Vagina (tissue), 2 donors: ENCODE measurements at regions not wholly inside any gene's neighbourhood (a gene's known extent, or its start where the extent isn't known, plus 50 kb on each side); places are given as distances from the start of the nearest gene placed in this dataset.
A peak's percentile ranks its signal among the peaks of the same experiment; 100 is the strongest.

Source experiments
- DNase-seq, 2 donors: peaks; one replicate each; pipeline ENCODE4 v3.0.0-alpha.2; 2017; ENCODE audit errors: extremely low spot score in 2 of 2
- H3K27ac ChIP-seq: fragments of 200-600 bp; sonication (generic); one replicate; pipeline ENCODE4 v1.5.1; 2019
- H3K27me3 ChIP-seq: fragments of 200-600 bp; sonication (generic); one replicate; pipeline ENCODE4 v1.5.1; 2019
- H3K36me3 ChIP-seq, 2 donors: fragments of 200-600 bp; sonication (generic); one replicate each; pipeline ENCODE4 v1.5.1; 2017 to 2019
- H3K4me1 ChIP-seq: fragments of 200-600 bp; sonication (generic); one replicate; pipeline ENCODE4 v1.5.1; 2019
- H3K4me3 ChIP-seq, 2 donors: fragments of 200-600 bp; sonication (generic); 1 replicate in 1 of 2; 2 replicates in 1 of 2; pipeline ENCODE4 v1.5.1; 2016 to 2019
- H3K9me3 ChIP-seq: fragments of 200-600 bp; sonication (generic); one replicate; pipeline ENCODE4 v1.5.1; 2019
- CTCF ChIP-seq, 3 experiments: fragments of 450-650 bp in 2 of 3; fragments of 200-600 bp in 1 of 3; sonication (generic) in 1 of 3; IDR thresholded peaks; one replicate each; pipeline ENCODE4 v1.5.1; 2017 to 2019; ENCODE audit warnings: antibody characterized with exemption in 3 of 3, mild to moderate bottlenecking in 2 of 3, moderate library complexity in 2 of 3
- POLR2A ChIP-seq, 2 donors: fragments of 450-650 bp; IDR thresholded peaks; one replicate each; pipeline ENCODE4 v1.6.1; 2017; ENCODE audit warnings: antibody characterized with exemption in 2 of 2, mild to moderate bottlenecking in 2 of 2, moderate library complexity in 2 of 2
- POLR2AphosphoS5 ChIP-seq, 2 donors: sonication (generic); formaldehyde crosslinking; IDR thresholded peaks; one replicate each; pipeline ENCODE4 v1.9.0; 2017; ENCODE audit warnings: antibody characterized with exemption in 2 of 2, mild to moderate bottlenecking in 2 of 2, low read depth in 1 of 2; ENCODE audit not compliant: insufficient read depth in 1 of 2
- intact Hi-C: fragments of 100-400 bp; cut with DNase I; formaldehyde crosslinking; loops from one replicate; pipeline ENCODE4 v1.15.1; 2023

GRCh38 chr1:39128959-39129358 is 75.5 kb upstream of the MACF1 start:
- H3K27ac ChIP-seq: peak overlapping the region; percentile 71
- no peaks in the 10 kb centered on the region for H3K36me3 ChIP-seq
- no peaks in the 10 kb centered on the region for H3K27me3 ChIP-seq
- H3K4me1 ChIP-seq: peaks cover 71% of the 10 kb centered on the region
- DNase-seq: no peak
- H3K9me3 ChIP-seq: no peaks in the 10 kb centered on the region
- TF ChIP-seq POLR2AphosphoS5 (IDR thresholded peaks at IDR 0.05; ENCODE audit: insufficient read depth in 1 of 2, low read depth in 1 of 2): peak in 1 of 2 donors; percentile 74
- no peak for TF ChIP-seq CTCF (IDR thresholded peaks at IDR 0.05)
- intact Hi-C loops: no loop called here
- H3K4me3 ChIP-seq: no peak overlapping the region

GRCh38 chr1:39129514-39129913 is 75.0 kb upstream of the MACF1 start:
- no peak for DNase-seq
- Histone ChIP-seq H3K4me1 (peaks cover 65% of the 10 kb centered on the region), H3K4me3 (no peak overlapping the region), H3K9me3 (no peaks in the 10 kb centered on the region), H3K27ac (peak overlapping the region; percentile 71), H3K36me3 (no peaks in the 10 kb centered on the region), H3K27me3 (no peaks in the 10 kb centered on the region)
- no peak for TF ChIP-seq POLR2A (IDR thresholded peaks at IDR 0.05)
- no peak for TF ChIP-seq POLR2AphosphoS5 (IDR thresholded peaks at IDR 0.05; ENCODE audit: insufficient read depth in 1 of 2, low read depth in 1 of 2)
- no peak for TF ChIP-seq CTCF (IDR thresholded peaks at IDR 0.05)
- intact Hi-C loops: no loop called here

DNA sequence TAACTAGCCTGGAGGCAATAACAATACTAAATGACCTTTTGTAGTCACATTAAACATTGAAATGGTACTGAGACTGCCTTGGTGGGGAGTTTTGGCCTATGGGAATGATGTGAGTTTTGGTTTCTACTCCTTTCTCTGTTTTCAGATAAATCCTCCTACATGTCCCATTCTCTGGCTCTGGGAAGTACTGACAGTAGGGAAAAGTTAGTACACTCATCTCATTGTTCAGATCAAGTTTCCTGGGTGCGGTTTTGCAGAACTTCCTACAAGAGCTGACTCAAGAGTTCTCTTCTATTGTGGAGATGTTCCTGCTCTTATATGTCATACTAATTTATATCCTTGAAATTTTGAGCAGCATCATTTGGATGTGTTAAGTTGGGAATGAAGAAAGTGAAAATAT is 74.2 kb upstream of the MACF1 start:
- H3K36me3 ChIP-seq: no peaks in the 10 kb centered on the region
- TF ChIP-seq POLR2AphosphoS5 (IDR thresholded peaks at IDR 0.05; ENCODE audit: insufficient read depth in 1 of 2, low read depth in 1 of 2) (peak in 1 of 2 donors; percentile 84), CTCF (IDR thresholded peaks at IDR 0.05) (no peak), POLR2A (IDR thresholded peaks at IDR 0.05) (no peak)
- no peaks in the 10 kb centered on the region for H3K27me3 ChIP-seq
- intact Hi-C loops: no loop called here
- H3K4me3 ChIP-seq: no peak overlapping the region
- H3K4me1 ChIP-seq: peaks cover 63% of the 10 kb centered on the region
- no peaks in the 10 kb centered on the region for H3K9me3 ChIP-seq
- peak overlapping the region; percentile 71 for H3K27ac ChIP-seq
- DNase-seq: no peak

DNA sequence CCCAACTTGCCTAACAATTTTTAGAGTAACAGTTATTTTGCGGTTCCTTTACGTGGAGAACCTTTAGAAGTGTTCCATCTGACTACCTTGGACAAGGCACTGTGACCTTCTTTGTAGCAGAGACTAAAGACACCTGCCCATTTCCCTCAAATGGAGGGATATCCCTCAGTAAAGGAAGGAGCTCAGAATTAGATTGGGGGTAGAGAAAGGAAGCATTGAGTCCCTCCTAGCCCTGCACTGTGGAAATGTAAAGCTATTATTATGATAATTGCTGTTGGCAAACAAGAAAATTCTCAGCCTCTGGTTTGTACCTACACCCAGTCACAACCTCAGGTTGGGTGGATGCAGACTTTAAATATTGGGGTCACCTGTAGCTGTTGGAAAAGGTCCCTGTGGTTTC is 72.6 kb upstream of the MACF1 start:
- TF ChIP-seq CTCF (IDR thresholded peaks at IDR 0.05): no peak
- no peak for TF ChIP-seq POLR2AphosphoS5 (IDR thresholded peaks at IDR 0.05; ENCODE audit: insufficient read depth in 1 of 2, low read depth in 1 of 2)
- no peak for TF ChIP-seq POLR2A (IDR thresholded peaks at IDR 0.05)
- no peaks in the 10 kb centered on the region for H3K27me3 ChIP-seq
- DNase-seq: no peak
- no peaks in the 10 kb centered on the region for H3K36me3 ChIP-seq
- no peaks in the 10 kb centered on the region for H3K9me3 ChIP-seq
- H3K4me3 ChIP-seq: no peak overlapping the region
- peak overlapping the region; percentile 62 for H3K27ac ChIP-seq
- intact Hi-C loops: no loop called here
- H3K4me1 ChIP-seq: peaks cover 59% of the 10 kb centered on the region

GRCh38 chr1:39132505-39133339 is 71.8 kb upstream of the MACF1 start:
- intact Hi-C loops: no loop called here
- no peaks in the 10 kb centered on the region for H3K27me3 ChIP-seq
- TF ChIP-seq CTCF (IDR thresholded peaks at IDR 0.05) (no peak), POLR2AphosphoS5 (IDR thresholded peaks at IDR 0.05; ENCODE audit: insufficient read depth in 1 of 2, low read depth in 1 of 2) (peak; percentile 31 to 66)
- DNase-seq: no peak
- no peak overlapping the region for H3K4me3 ChIP-seq
- H3K9me3 ChIP-seq: no peaks in the 10 kb centered on the region
- H3K4me1 ChIP-seq: peaks cover 51% of the 10 kb centered on the region
- peak overlapping the region; percentile 62 for H3K27ac ChIP-seq
- H3K36me3 ChIP-seq: no peaks in the 10 kb centered on the region
